ENCODE measurements at regions not wholly inside any gene's neighbourhood (a gene's known extent, or its start where the extent isn't known, plus 50 kb on each side); places are given as distances from the start of the nearest gene placed in this dataset.

DNA sequence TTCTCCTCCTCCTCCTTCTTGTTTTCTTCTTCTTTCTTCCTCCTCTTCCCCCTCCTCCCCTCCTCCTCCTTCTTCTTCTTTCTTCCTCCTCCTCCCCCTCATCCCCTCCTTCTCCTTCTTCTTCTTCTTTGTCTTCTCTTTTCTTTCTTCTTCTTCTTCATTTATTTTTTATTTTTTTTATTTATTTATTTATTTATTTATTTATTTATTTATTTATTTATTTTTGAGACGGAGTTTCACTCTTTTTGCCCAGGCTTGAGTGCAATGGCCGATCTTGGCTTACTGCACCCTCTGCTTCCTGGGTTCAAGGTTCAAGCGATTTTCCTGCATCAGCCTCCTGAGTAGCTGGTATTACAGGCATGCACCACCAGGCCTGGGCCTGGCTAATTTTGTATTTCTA lies 1332.5 kb upstream of the CDH9 start:
- no peaks in the 10 kb centered on the region for H3K36me3 ChIP-seq (ENCODE audit: control insufficient read depth in 1 of 2, insufficient read depth in 2 of 2, low read length in 2 of 2)
- no peak overlapping the region for H3K9ac ChIP-seq (ENCODE audit: low read length)
- no CpG with 5 or more reads among the region's 3 CpGs for WGBS (ENCODE audit: extremely low coverage, insufficient coverage, insufficient read length)
- H3K79me1 ChIP-seq (ENCODE audit: low read length), result peaks cover 4% of the 10 kb centered on the region
- no peak overlapping the region for H3K4me3 ChIP-seq (ENCODE audit: low read depth, low read length)
- H2AFZ ChIP-seq (ENCODE audit: insufficient read depth, low read length, poor library complexity), result no peak overlapping the region
- H3K79me2 ChIP-seq (ENCODE audit: control insufficient read depth, insufficient read depth, low read length, poor library complexity), result no peaks in the 10 kb centered on the region
- H2AK5ac ChIP-seq (ENCODE audit: low read length), result no peak overlapping the region
- no peak overlapping the region for H3K18ac ChIP-seq (ENCODE audit: low read length)
- H4K91ac ChIP-seq (ENCODE audit: low read depth, low read length), result peak overlapping the region; percentile 47
- H3K14ac ChIP-seq (ENCODE audit: low read length), result no peak overlapping the region
- no peaks in the 10 kb centered on the region for H3K9me3 ChIP-seq (ENCODE audit: insufficient read depth, low read depth, low read length)
- no peaks in the 10 kb centered on the region for H3K27me3 ChIP-seq (ENCODE audit: insufficient read depth, low read length)
- no peak overlapping the region for H2BK120ac ChIP-seq (ENCODE audit: insufficient read depth, low read length, poor library complexity)
- H4K8ac ChIP-seq (ENCODE audit: low read depth, low read length), result no peak overlapping the region
- H3K4me1 ChIP-seq (ENCODE audit: control insufficient read depth in 1 of 2, insufficient read depth in 2 of 2, low read length in 2 of 2), result peaks cover 4 to 6% of the 10 kb centered on the region in 2 experiments
- no peak for DNase-seq
- H2BK5ac ChIP-seq (ENCODE audit: low read depth, low read length, poor library complexity), result no peak overlapping the region
- no peak overlapping the region for H2BK12ac ChIP-seq (ENCODE audit: low read length)
- H4K12ac ChIP-seq (ENCODE audit: low read depth, low read length), result no peak overlapping the region
- no peak overlapping the region for H3K23ac ChIP-seq (ENCODE audit: low read length)
- H3K27ac ChIP-seq (ENCODE audit: low read depth, low read length), result no peak overlapping the region
- H3K4ac ChIP-seq (ENCODE audit: low read depth, low read length), result no peak overlapping the region
- no peak overlapping the region for H3K4me2 ChIP-seq (ENCODE audit: low read length)

DNA sequence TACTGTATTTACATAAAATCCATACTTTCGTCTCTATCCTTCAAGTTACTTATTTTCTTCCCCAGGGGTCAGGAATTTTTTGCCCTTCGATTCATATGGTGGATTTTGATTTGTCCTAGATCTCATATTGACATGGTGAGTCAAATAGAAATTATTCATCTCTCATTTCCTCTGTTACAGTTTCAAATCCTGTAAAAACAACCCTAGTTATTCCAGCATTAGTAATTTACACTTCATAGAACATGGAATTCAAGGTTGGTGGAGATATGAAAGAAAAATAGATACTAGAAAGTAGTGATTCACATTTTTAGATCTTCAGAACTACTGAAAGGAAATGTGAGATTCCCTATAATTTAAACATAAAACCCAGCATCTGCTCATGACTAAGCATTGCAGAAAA lies 1331.0 kb upstream of the CDH9 start:
- Histone ChIP-seq H2AK5ac (ENCODE audit: low read length) (no peak overlapping the region), H3K4me3 (ENCODE audit: low read depth, low read length) (no peak overlapping the region), H4K12ac (ENCODE audit: low read depth, low read length) (no peak overlapping the region), H3K9me3 (ENCODE audit: insufficient read depth, low read depth, low read length) (no peaks in the 10 kb centered on the region), H3K18ac (ENCODE audit: low read length) (no peak overlapping the region), H3K4ac (ENCODE audit: low read depth, low read length) (no peak overlapping the region), H3K27me3 (ENCODE audit: insufficient read depth, low read length) (no peaks in the 10 kb centered on the region), H4K91ac (ENCODE audit: low read depth, low read length) (no peak overlapping the region), H3K4me1 (ENCODE audit: control insufficient read depth in 1 of 2, insufficient read depth in 2 of 2, low read length in 2 of 2) (peaks cover 0 to under 1% of the 10 kb centered on the region in 2 experiments), H4K8ac (ENCODE audit: low read depth, low read length) (no peak overlapping the region), H3K27ac (ENCODE audit: low read depth, low read length) (no peak overlapping the region), H3K14ac (ENCODE audit: low read length) (no peak overlapping the region), H2AFZ (ENCODE audit: insufficient read depth, low read length, poor library complexity) (no peak overlapping the region), H2BK5ac (ENCODE audit: low read depth, low read length, poor library complexity) (no peak overlapping the region), H3K79me2 (ENCODE audit: control insufficient read depth, insufficient read depth, low read length, poor library complexity) (no peaks in the 10 kb centered on the region), H3K79me1 (ENCODE audit: low read length) (no peaks in the 10 kb centered on the region), H3K4me2 (ENCODE audit: low read length) (no peak overlapping the region), H3K36me3 (ENCODE audit: control insufficient read depth in 1 of 2, insufficient read depth in 2 of 2, low read length in 2 of 2) (no peaks in the 10 kb centered on the region), H2BK12ac (ENCODE audit: low read length) (no peak overlapping the region), H3K23ac (ENCODE audit: low read length) (no peak overlapping the region), H3K9ac (ENCODE audit: low read length) (no peak overlapping the region), H2BK120ac (ENCODE audit: insufficient read depth, low read length, poor library complexity) (no peak overlapping the region)
- no peak for DNase-seq
- no CpG with 5 or more reads among the region's 2 CpGs for WGBS (ENCODE audit: extremely low coverage, insufficient coverage, insufficient read length)

DNA sequence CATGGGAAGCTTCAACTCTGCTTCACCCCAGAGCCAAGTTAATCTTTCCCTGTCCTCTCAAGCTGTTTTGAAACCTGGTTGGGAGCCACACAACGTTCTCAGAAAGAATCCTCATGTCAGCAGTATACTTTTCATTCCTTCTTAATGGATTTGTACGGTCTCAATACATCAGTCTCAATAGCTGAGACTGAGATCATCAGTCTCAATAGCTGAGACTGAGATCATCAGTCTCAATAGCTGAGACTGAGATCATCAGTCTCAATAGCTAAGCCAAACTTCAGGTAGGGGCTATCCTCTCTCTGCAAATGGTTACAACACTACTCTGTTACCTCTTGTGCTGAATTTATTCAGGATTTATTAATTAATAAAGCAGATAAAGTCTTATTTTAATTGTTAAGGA lies 1317.4 kb upstream of the CDH9 start:
- H2BK120ac ChIP-seq (ENCODE audit: insufficient read depth, low read length, poor library complexity), result no peak overlapping the region
- no peak overlapping the region for H2BK5ac ChIP-seq (ENCODE audit: low read depth, low read length, poor library complexity)
- WGBS (ENCODE audit: extremely low coverage, insufficient coverage, insufficient read length), result no CpG with 5 or more reads among the region's 2 CpGs
- H2BK12ac ChIP-seq (ENCODE audit: low read length), result no peak overlapping the region
- no peak overlapping the region for H3K9ac ChIP-seq (ENCODE audit: low read length)
- no peaks in the 10 kb centered on the region for H3K79me2 ChIP-seq (ENCODE audit: control insufficient read depth, insufficient read depth, low read length, poor library complexity)
- H2AFZ ChIP-seq (ENCODE audit: insufficient read depth, low read length, poor library complexity), result no peak overlapping the region
- no peak overlapping the region for H3K4ac ChIP-seq (ENCODE audit: low read depth, low read length)
- H3K36me3 ChIP-seq (ENCODE audit: control insufficient read depth in 1 of 2, insufficient read depth in 2 of 2, low read length in 2 of 2), result no peaks in the 10 kb centered on the region
- H2AK5ac ChIP-seq (ENCODE audit: low read length), result no peak overlapping the region
- H3K27me3 ChIP-seq (ENCODE audit: insufficient read depth, low read length), result no peaks in the 10 kb centered on the region
- no peak overlapping the region for H4K8ac ChIP-seq (ENCODE audit: low read depth, low read length)
- H3K4me3 ChIP-seq (ENCODE audit: low read depth, low read length), result no peak overlapping the region
- H3K9me3 ChIP-seq (ENCODE audit: insufficient read depth, low read depth, low read length), result no peaks in the 10 kb centered on the region
- H3K79me1 ChIP-seq (ENCODE audit: low read length), result no peaks in the 10 kb centered on the region
- no peak overlapping the region for H4K91ac ChIP-seq (ENCODE audit: low read depth, low read length)
- no peak overlapping the region for H4K12ac ChIP-seq (ENCODE audit: low read depth, low read length)
- no peak overlapping the region for H3K4me2 ChIP-seq (ENCODE audit: low read length)
- H3K14ac ChIP-seq (ENCODE audit: low read length), result no peak overlapping the region
- no peak for DNase-seq
- no peaks in the 10 kb centered on the region for H3K4me1 ChIP-seq (ENCODE audit: control insufficient read depth in 1 of 2, insufficient read depth in 2 of 2, low read length in 2 of 2)
- no peak overlapping the region for H3K18ac ChIP-seq (ENCODE audit: low read length)
- no peak overlapping the region for H3K27ac ChIP-seq (ENCODE audit: low read depth, low read length)
- no peak overlapping the region for H3K23ac ChIP-seq (ENCODE audit: low read length)

DNA sequence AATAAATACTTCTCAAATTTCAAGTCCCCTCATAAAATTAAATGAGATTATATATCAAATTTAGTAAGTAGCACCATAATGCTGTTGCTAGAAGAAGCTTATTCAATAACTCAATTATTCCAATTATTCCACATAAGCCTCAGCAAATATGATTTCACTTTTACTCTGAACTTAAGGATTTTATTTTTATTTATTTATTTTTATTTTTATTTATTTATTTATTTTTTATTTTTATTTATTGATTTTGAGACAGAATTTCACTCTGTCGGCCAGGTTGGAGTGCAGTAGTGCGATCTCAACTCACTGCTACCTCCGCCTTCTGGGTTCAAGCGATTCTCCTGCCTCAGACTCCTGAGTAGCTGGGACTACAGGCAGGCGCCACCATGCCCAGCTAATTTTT lies 1308.3 kb upstream of the CDH9 start:
- no peak overlapping the region for H4K8ac ChIP-seq (ENCODE audit: low read depth, low read length)
- no CpG with 5 or more reads among the region's 5 CpGs for WGBS (ENCODE audit: extremely low coverage, insufficient coverage, insufficient read length)

More for the DNA sequence above, 1308.3 kb upstream of the CDH9 start:
- H2AK5ac ChIP-seq (ENCODE audit: low read length), result no peak overlapping the region
- no peak overlapping the region for H2AFZ ChIP-seq (ENCODE audit: insufficient read depth, low read length, poor library complexity)
- H3K4me1 ChIP-seq (ENCODE audit: control insufficient read depth in 1 of 2, insufficient read depth in 2 of 2, low read length in 2 of 2), result no peaks in the 10 kb centered on the region
- no peak overlapping the region for H3K4ac ChIP-seq (ENCODE audit: low read depth, low read length)
- no peak overlapping the region for H3K4me2 ChIP-seq (ENCODE audit: low read length)
- H3K4me3 ChIP-seq (ENCODE audit: low read depth, low read length), result no peak overlapping the region
- DNase-seq, result no peak
- H3K14ac ChIP-seq (ENCODE audit: low read length), result no peak overlapping the region
- H2BK12ac ChIP-seq (ENCODE audit: low read length), result no peak overlapping the region
- no peak overlapping the region for H4K12ac ChIP-seq (ENCODE audit: low read depth, low read length)
- no peak overlapping the region for H2BK5ac ChIP-seq (ENCODE audit: low read depth, low read length, poor library complexity)
- H3K23ac ChIP-seq (ENCODE audit: low read length), result no peak overlapping the region
- H3K9ac ChIP-seq (ENCODE audit: low read length), result no peak overlapping the region
- H3K36me3 ChIP-seq (ENCODE audit: control insufficient read depth in 1 of 2, insufficient read depth in 2 of 2, low read length in 2 of 2), result no peaks in the 10 kb centered on the region
- H3K18ac ChIP-seq (ENCODE audit: low read length), result no peak overlapping the region
- no peaks in the 10 kb centered on the region for H3K27me3 ChIP-seq (ENCODE audit: insufficient read depth, low read length)
- H2BK120ac ChIP-seq (ENCODE audit: insufficient read depth, low read length, poor library complexity), result no peak overlapping the region
- H3K9me3 ChIP-seq (ENCODE audit: insufficient read depth, low read depth, low read length), result no peaks in the 10 kb centered on the region
- H3K79me2 ChIP-seq (ENCODE audit: control insufficient read depth, insufficient read depth, low read length, poor library complexity), result no peaks in the 10 kb centered on the region
- H3K79me1 ChIP-seq (ENCODE audit: low read length), result no peaks in the 10 kb centered on the region
- H3K27ac ChIP-seq (ENCODE audit: low read depth, low read length), result no peak overlapping the region
- H4K91ac ChIP-seq (ENCODE audit: low read depth, low read length), result no peak overlapping the region
